Astrocyte (in vitro differentiated cells and primary cell): ENCODE measurements at regions not wholly inside any gene's neighbourhood (a gene's known extent, or its start where the extent isn't known, plus 50 kb on each side); places are given as distances from the start of the nearest gene placed in this dataset.

Experiments
- DNase-seq: peaks from one replicate; pipeline ENCODE4 v3.0.0-alpha.2; 2010; ENCODE audit warnings: low read depth
- FAIRE-seq: peaks from 2 replicates; lab custom pipeline; 2011; peaks lifted over from hg19 to GRCh38; lab: Jason Lieb, UNC
- H2AFZ ChIP-seq: 2 replicates; pipeline ENCODE4 v1.6.0; 2012; ENCODE audit warnings: low read depth, low read length, inconsistent platforms
- H3K27ac ChIP-seq: 2 replicates; pipeline ENCODE4 v1.5.1; 2011; ENCODE audit warnings: low read depth, low read length, inconsistent platforms
- H3K27me3 ChIP-seq: 2 replicates; pipeline ENCODE4 v1.6.0; 2011; ENCODE audit warnings: low read length, inconsistent platforms; ENCODE audit not compliant: insufficient read depth
- H3K36me3 ChIP-seq: 2 replicates; pipeline ENCODE4 v1.5.1; 2011; ENCODE audit warnings: low read length, inconsistent platforms; ENCODE audit not compliant: insufficient read depth
- H3K4me1 ChIP-seq: 2 replicates; pipeline ENCODE4 v1.5.1; 2011; ENCODE audit warnings: low read length, inconsistent platforms; ENCODE audit not compliant: insufficient read depth
- H3K4me2 ChIP-seq: 2 replicates; pipeline ENCODE4 v1.6.0; 2012; ENCODE audit warnings: low read length, inconsistent platforms
- H3K4me3 ChIP-seq: 2 replicates; pipeline ENCODE4 v1.5.1; 2011; ENCODE audit warnings: low read depth, mild to moderate bottlenecking, low read length, inconsistent platforms; ENCODE audit not compliant: insufficient read depth
- H3K79me2 ChIP-seq: 2 replicates; pipeline ENCODE4 v1.6.0; 2012; ENCODE audit warnings: mild to moderate bottlenecking, low read length, inconsistent platforms; ENCODE audit not compliant: insufficient read depth
- H3K9ac ChIP-seq: 2 replicates; pipeline ENCODE4 v1.6.0; 2012; ENCODE audit warnings: mild to moderate bottlenecking, low read length, inconsistent platforms
- H3K9me3 ChIP-seq: 2 replicates; pipeline ENCODE4 v1.5.1; 2012; ENCODE audit warnings: low read depth, mild to moderate bottlenecking, low read length, inconsistent platforms; ENCODE audit not compliant: insufficient read depth
- H4K20me1 ChIP-seq: 2 replicates; pipeline ENCODE4 v1.6.0; 2012; ENCODE audit warnings: low read length, inconsistent platforms; ENCODE audit not compliant: insufficient read depth
- H3K27ac Mint-ChIP-seq: one replicate; pipeline ENCODE4 v1.8.0; 2021; ENCODE audit warnings: mild to moderate bottlenecking, mixed read lengths; ENCODE audit not compliant: unreplicated experiment
- H3K27me3 Mint-ChIP-seq: one replicate; pipeline ENCODE4 v1.8.0; 2021; ENCODE audit warnings: low read depth, mixed read lengths; ENCODE audit not compliant: unreplicated experiment
- H3K36me3 Mint-ChIP-seq: one replicate; pipeline ENCODE4 v1.8.0; 2021; ENCODE audit warnings: low read depth, mixed read lengths; ENCODE audit not compliant: unreplicated experiment
- H3K4me1 Mint-ChIP-seq: one replicate; pipeline ENCODE4 v1.8.0; 2021; ENCODE audit warnings: low read depth, mixed read lengths; ENCODE audit not compliant: unreplicated experiment
- H3K4me3 Mint-ChIP-seq: one replicate; pipeline ENCODE4 v1.8.0; 2021; ENCODE audit warnings: mild to moderate bottlenecking, moderate library complexity, mixed read lengths; ENCODE audit not compliant: unreplicated experiment
- H3K9me3 Mint-ChIP-seq: one replicate; pipeline ENCODE4 v1.8.0; 2021; ENCODE audit warnings: mild to moderate bottlenecking, mixed read lengths; ENCODE audit not compliant: unreplicated experiment
- CTCF ChIP-seq: IDR thresholded peaks from 2 replicates; pipeline ENCODE4 v1.5.1; 2011; ENCODE audit warnings: low read depth, mild to moderate bottlenecking, inconsistent platforms, low read length, moderate library complexity; ENCODE audit not compliant: insufficient read depth
- EZH2 ChIP-seq: IDR thresholded peaks from 2 replicates; pipeline ENCODE4 v1.6.1; 2012; ENCODE audit warnings: mild to moderate bottlenecking, low read length, inconsistent platforms; ENCODE audit not compliant: insufficient read depth

- DNase-seq (no peak), FAIRE-seq (no peak)
- Histone ChIP-seq H3K4me1 (no peaks in the 10 kb centered on the region), H3K4me3 (no peak overlapping the region), H3K9ac (no peak overlapping the region), H3K9me3 (no peaks in the 10 kb centered on the region), H3K4me2 (no peak overlapping the region), H3K36me3 (no peaks in the 10 kb centered on the region), H3K27me3 (peaks cover 2% of the 10 kb centered on the region), H2AFZ (no peak overlapping the region), H4K20me1 (no peaks in the 10 kb centered on the region), H3K27ac (no peak overlapping the region), H3K79me2 (no peaks in the 10 kb centered on the region)
- Mint-ChIP-seq H3K4me1 (no peaks in the 10 kb centered on the region), H3K27me3 (peaks cover 20% of the 10 kb centered on the region), H3K27ac (no peak overlapping the region), H3K4me3 (no peak overlapping the region), H3K9me3 (peaks cover 3% of the 10 kb centered on the region), H3K36me3 (peaks cover 5% of the 10 kb centered on the region)
- no peak for TF ChIP-seq EZH2
- TF ChIP-seq CTCF, result no peak
Measured at GRCh38 chr10:3417096-3417495, 244.5 kb upstream of the PITRM1 start.

GRCh38 chr10:3415878-3416605, 243.5 kb upstream of the PITRM1 start:
- Histone ChIP-seq H3K27me3 (peaks cover 2% of the 10 kb centered on the region), H3K4me2 (no peak overlapping the region), H4K20me1 (no peaks in the 10 kb centered on the region), H3K4me1 (no peaks in the 10 kb centered on the region), H2AFZ (no peak overlapping the region), H3K27ac (no peak overlapping the region), H3K36me3 (no peaks in the 10 kb centered on the region), H3K9ac (no peak overlapping the region), H3K79me2 (no peaks in the 10 kb centered on the region), H3K9me3 (peaks cover under 1% of the 10 kb centered on the region), H3K4me3 (no peak overlapping the region)
- H3K27me3 Mint-ChIP-seq, result peaks cover 26% of the 10 kb centered on the region
- no peaks in the 10 kb centered on the region for H3K4me1 Mint-ChIP-seq
- no peak overlapping the region for H3K27ac Mint-ChIP-seq
- peaks cover 6% of the 10 kb centered on the region for H3K36me3 Mint-ChIP-seq
- TF ChIP-seq CTCF (no peak), EZH2 (no peak)
- no peak overlapping the region for H3K4me3 Mint-ChIP-seq
- peaks cover 4% of the 10 kb centered on the region for H3K9me3 Mint-ChIP-seq
- no peak for FAIRE-seq
- DNase-seq, result no peak

- TF ChIP-seq EZH2 (no peak), CTCF (no peak)
- Mint-ChIP-seq H3K4me1 (no peaks in the 10 kb centered on the region), H3K36me3 (peaks cover 8% of the 10 kb centered on the region), H3K9me3 (peaks cover 10% of the 10 kb centered on the region), H3K27ac (no peak overlapping the region), H3K27me3 (peaks cover 25% of the 10 kb centered on the region), H3K4me3 (no peak overlapping the region)
- Histone ChIP-seq H3K4me3 (no peak overlapping the region), H3K27ac (no peak overlapping the region), H3K27me3 (peaks cover 2% of the 10 kb centered on the region), H3K4me2 (no peak overlapping the region), H2AFZ (no peak overlapping the region), H3K9me3 (peaks cover 5% of the 10 kb centered on the region), H4K20me1 (no peaks in the 10 kb centered on the region), H3K79me2 (no peaks in the 10 kb centered on the region), H3K4me1 (no peaks in the 10 kb centered on the region), H3K36me3 (no peaks in the 10 kb centered on the region), H3K9ac (no peak overlapping the region)
- DNase-seq (no peak), FAIRE-seq (no peak)
Measured at GRCh38 chr10:3415038-3415736, 242.6 kb upstream of the PITRM1 start.
